HG03045 (cell line): ENCODE measurements at regions not wholly inside any gene's neighbourhood (a gene's known extent, or its start where the extent isn't known, plus 50 kb on each side); places are given as distances from the start of the nearest gene placed in this dataset.

Source experiments
- ATAC-seq: cut with Tn5 transposase; IDR thresholded peaks from one replicate; pipeline ENCODE4 v1.9.1; 2021; ENCODE audit warnings: mild to moderate bottlenecking, moderate library complexity; ENCODE audit not compliant: unreplicated experiment

DNA sequence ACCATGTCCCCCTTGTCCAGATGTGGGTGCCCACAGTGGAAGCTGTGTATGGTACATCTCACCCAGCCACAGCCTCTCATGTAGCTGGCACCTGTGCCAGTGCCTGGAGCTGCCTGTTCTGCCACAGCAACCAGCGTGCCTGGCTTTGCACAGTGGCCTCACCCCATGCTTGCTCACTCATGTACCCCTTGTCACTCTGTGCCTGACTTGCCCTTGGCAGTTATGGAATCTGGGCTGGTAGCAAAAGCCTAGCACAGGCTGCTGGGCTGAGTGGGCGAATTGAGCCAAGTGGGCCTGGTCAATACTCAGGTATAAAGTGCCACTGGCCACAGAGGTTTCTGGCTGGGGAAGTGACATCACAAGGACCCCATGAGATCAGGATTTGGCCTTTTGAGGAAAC, 264.2 kb downstream of the INSC start:
- no peak for ATAC-seq

DNA sequence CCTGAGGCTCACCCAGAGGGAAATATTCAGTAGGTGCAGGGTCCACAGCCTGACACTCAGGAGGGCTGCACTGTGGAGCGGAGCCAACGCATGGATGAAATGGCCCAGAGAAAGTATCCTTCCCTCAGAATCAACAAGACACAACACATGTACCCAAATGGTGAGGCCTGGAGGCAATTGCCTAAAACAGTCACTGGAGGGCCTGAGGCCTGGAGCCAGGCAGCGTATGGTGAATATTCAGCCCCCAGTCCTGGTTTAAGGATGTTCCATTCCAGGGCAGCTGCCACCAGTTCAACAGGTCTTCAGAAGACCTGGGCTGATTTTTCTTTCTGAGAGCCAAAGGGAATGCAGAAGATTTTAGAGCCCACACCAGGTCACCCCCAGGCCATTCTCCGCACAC, 264.8 kb downstream of the INSC start:
- ATAC-seq, result no peak

DNA sequence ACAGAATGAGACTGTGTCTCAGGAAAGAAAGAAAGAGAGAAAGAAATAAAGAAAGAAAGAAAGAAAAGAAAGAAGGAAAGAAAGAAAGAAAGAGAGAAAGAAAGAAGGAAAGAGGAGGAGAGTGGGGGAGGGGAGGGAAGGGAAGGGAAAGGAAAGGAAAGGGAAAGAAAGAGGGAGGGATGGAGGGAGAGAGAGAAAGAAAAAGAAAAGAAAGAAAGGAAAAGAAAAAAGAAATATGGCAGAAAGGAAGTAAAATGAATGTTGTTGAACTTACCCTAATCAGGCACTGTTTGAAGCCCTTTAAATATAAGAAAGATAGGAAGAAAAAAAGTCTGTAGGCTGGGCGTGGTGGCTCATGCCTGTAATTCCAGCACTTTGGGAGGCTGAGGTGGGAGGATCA, 276.1 kb downstream of the INSC start:
- no peak for ATAC-seq

- ATAC-seq, result no peak
Measured at GRCh38 chr11:15396778-15397177, 282.1 kb downstream of the INSC start.

DNA sequence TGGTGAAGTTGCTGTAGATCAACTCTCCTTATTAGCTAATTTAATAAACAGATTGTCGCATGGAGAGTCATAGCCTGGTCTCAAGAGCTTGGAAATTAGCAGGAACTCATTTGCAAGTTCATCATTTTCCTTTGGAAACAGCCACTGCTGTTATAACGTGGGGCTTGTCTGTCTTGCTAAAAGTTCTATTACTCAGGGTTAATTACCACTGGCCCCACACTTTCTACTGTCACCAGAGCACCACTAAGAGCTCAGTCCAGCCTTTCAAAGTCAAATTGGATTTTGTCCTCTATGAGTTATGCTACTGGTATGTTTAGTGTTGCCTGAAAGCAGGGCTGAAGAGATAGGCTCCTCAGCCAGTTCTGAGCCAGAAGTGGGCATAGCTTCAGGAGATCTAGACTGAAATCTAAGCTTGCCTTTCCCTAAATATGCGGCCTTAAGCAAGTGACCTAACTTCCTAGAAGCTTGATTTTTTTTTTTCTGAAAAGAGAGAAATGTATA, 292.2 kb downstream of the INSC start:
- ATAC-seq, result no peak

DNA sequence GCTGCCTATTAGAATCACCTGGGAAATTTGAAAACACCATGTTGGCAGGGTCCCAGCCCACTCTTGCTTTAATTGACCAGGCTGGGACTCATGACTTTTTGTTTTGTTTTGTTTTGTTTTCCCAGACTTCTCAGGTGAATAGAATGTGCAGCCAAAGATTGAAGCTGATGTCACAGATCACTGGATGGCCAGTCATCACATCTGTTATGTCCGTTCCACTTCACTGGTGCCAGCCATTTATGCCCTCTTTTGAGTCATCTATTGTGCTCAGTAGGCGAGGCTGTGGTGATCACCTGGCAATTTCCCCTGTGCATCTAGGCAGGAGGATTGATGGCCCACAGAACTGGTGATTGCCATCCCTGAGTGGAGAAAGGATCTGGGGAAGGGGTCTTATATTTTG, 297.3 kb downstream of the INSC start:
- ATAC-seq, result no peak

DNA sequence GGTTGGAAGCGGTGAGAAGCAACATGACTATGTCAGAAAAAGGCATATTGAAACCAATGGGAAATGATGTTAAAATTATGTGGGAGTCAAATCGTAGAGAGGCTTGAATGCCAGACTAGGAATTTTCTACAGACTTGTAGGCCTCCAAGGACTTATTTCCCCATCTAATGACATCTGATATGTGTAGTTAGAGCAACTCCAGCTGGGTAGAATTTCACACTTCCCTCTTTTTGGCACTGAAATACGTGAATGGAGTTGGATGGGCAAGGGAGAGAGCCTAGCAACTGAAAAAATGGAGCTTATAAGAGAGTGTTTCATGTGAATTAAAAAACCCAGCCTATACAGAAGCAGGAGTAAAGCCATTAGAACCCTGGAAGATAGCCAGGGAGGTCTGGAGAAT, 304.2 kb downstream of the INSC start:
- no peak for ATAC-seq

GRCh38 chr11:15419696-15420095, 305.0 kb downstream of the INSC start:
- ATAC-seq, result no peak

DNA sequence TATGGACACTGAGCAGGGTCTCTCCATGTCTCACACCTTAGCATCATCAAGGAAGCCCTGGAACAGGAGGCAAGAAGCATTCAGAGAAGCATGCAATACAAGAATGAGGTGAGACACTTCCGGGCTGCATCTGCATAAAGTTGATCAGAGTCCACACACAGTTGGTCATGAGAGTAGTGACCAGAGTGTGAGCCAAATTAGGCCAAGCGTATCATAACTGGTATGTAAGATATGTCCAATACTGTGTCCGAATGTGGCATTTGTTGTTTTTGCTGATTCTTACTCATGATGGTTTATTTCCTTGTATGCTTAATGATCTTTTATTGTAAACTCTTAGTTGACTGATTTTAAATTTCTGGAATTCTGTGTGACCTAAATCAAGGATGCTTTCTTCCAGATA, 315.7 kb downstream of the INSC start:
- no peak for ATAC-seq

DNA sequence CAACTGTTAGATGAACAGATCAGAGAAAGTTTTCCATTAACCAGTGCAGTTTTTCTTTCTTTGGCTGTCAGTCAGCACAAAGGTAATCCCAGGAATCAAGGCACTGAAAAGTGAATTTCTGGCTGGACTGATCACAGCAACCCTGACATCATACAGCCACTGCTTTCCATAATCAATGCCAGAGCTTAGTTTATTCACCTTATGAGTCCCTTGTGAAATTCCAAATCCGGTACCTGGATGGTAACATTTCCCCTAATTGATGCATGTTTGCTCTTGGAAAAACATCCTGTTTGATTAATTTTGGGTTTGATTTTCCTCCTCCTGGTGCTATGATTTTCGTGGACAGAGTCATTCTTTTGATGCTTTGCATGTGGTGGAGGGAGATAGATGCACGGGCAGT, 319.8 kb downstream of the INSC start:
- no peak for ATAC-seq

DNA sequence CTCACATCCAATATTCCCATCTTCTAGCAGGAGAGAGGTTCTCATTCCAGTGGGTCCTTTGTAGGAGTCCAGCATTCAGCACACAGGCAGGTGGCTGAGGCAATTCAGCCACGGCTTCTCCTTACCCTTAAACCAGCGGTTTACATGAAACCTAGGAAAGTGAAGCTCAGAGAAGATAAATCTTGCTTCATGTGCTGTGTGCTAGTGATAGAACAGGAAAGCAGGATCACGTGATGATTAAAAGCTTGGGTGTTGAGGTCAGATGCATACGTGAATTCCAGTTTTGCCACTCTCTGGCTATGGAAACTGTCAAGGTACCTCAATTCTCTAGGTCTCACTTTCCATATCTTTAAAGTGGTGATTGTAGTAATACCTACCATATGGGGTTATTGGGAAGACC, 331.6 kb downstream of the INSC start:
- ATAC-seq, result no peak

- no peak for ATAC-seq
Measured at GRCh38 chr11:15446929-15447328, 332.2 kb downstream of the INSC start.

DNA sequence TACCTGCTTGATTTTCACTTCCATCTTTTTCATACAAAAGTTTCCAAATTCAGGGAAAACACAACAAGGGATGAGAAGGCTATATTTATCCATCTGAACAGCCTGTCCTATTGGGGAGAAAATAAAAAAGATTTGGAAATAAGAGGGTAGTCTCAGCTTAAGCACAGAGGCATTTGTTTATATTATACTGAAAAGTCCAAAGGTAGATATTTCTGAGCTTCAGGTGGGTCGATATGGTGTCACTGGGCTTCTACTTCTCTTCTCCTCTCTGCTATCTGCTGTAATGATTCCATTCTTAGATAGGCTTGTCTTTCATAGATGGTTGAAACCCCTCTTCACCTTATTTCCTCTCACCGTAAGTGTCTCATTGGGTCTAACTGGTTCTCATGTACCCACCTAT, 337.0 kb downstream of the INSC start:
- no peak for ATAC-seq

GRCh38 chr11:15453211-15453765, 338.6 kb downstream of the INSC start:
- ATAC-seq, result no peak

GRCh38 chr11:15468466-15468865, 353.7 kb downstream of the INSC start:
- ATAC-seq, result no peak

GRCh38 chr11:15471048-15471894, 356.5 kb downstream of the INSC start:
- ATAC-seq, result no peak

GRCh38 chr11:15471895-15472799, 357.4 kb downstream of the INSC start:
- ATAC-seq, result no peak

GRCh38 chr11:15473954-15474837, 359.5 kb downstream of the INSC start:
- ATAC-seq, result peak; percentile 84

DNA sequence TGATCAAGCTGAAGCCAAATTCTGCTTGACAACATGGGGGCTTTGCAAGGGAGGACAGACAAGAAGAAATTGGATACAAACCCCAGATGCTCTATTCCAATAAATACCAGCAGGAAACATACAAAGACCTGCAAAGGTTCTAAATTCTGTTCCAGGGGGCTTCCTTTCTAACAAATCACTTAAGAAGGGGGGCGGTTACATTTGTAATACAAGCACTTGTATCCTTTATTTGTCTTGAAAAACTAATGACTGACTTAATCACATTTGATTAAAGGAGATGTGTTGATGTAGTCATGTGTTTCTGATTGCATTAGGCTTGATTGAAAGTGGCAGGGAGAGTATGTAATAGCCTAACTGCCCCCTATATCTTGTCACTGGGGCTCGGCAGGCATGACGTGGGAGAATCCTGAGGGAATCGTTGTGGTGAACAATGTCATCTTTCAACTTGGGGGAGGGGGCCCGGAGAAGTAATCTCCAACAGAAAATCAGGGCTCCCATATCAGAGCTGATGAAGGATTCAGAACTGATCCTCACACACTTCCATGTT, 361.7 kb downstream of the INSC start:
- ATAC-seq, result no peak

GRCh38 chr11:15481871-15482270, 367.1 kb downstream of the INSC start:
- no peak for ATAC-seq
